Activated B cell treated with CpG ODN at 0.5 μM for 24 hours (primary cell): ENCODE measurements at regions not wholly inside any gene's neighbourhood (a gene's known extent, or its start where the extent isn't known, plus 50 kb on each side); places are given as distances from the start of the nearest gene placed in this dataset.

Experiments
- ATAC-seq: fragments of 200-7000 bp; cut with Tn5 transposase; one replicate; pipeline ENCODE4 v1.10.0; 2021; ENCODE audit warnings: low read depth, mild to moderate bottlenecking, moderate library complexity
- CTCF ChIA-PET: fragments of 350-600 bp; sonication (Branson Sonifier 250); formaldehyde crosslinking; loops from one replicate; lab custom pipeline; 2021; ENCODE audit warnings: antibody characterized with exemption; lab: Charles Lee
- POLR2A ChIA-PET: fragments of 350-600 bp; sonication (Branson Sonifier 250); formaldehyde crosslinking; loops from one replicate; lab custom pipeline; 2021; ENCODE audit warnings: antibody characterized with exemption; lab: Charles Lee
- DNase-seq: peaks from one replicate; pipeline ENCODE4 v3.0.0; 2022
- H3K27ac Mint-ChIP-seq: one replicate; pipeline ENCODE4 v1.8.0; 2020; ENCODE audit warnings: mixed read lengths
- H3K27me3 Mint-ChIP-seq: one replicate; pipeline ENCODE4 v1.8.0; 2021; ENCODE audit warnings: mixed read lengths
- H3K36me3 Mint-ChIP-seq: one replicate; pipeline ENCODE4 v1.8.0; 2021; ENCODE audit warnings: low read depth, mixed read lengths
- H3K4me1 Mint-ChIP-seq: one replicate; pipeline ENCODE4 v1.8.0; 2021; ENCODE audit warnings: mixed read lengths
- H3K4me3 Mint-ChIP-seq: one replicate; pipeline ENCODE4 v1.8.0; 2020; ENCODE audit warnings: mild to moderate bottlenecking, mixed read lengths
- H3K9me3 Mint-ChIP-seq: one replicate; pipeline ENCODE4 v1.8.0; 2020; ENCODE audit warnings: mixed read lengths
- CTCF ChIP-seq: fragments of 200-600 bp; IDR thresholded peaks from one replicate; pipeline ENCODE4 v1.8.0; 2022; ENCODE audit warnings: antibody characterized with exemption, mild to moderate bottlenecking
- intact Hi-C: fragments of 100-400 bp; cut with micrococcal nuclease; formaldehyde crosslinking; loops from one replicate; pipeline ENCODE4 v1.15.1; 2024

- no peak for TF ChIP-seq CTCF
- DNase-seq (no peak), ATAC-seq (no peak)
- H3K4me3 Mint-ChIP-seq = no peak overlapping the region
- H3K36me3 Mint-ChIP-seq = no peaks in the 10 kb centered on the region
- no peaks in the 10 kb centered on the region for H3K4me1 Mint-ChIP-seq
- CTCF ChIA-PET = no interaction called here
- no peaks in the 10 kb centered on the region for H3K9me3 Mint-ChIP-seq
- no peaks in the 10 kb centered on the region for H3K27me3 Mint-ChIP-seq
- POLR2A ChIA-PET = no interaction called here
- intact Hi-C loops = no loop called here
- H3K27ac Mint-ChIP-seq = no peak overlapping the region
Measured at GRCh38 chrY:7825874-7826273, 914.3 kb upstream of the AMELY start.

- intact Hi-C loops = no loop called here
- ATAC-seq (no peak), DNase-seq (no peak)
- no peak overlapping the region for H3K4me3 Mint-ChIP-seq
- no peak overlapping the region for H3K27ac Mint-ChIP-seq
- POLR2A ChIA-PET = no interaction called here
- H3K4me1 Mint-ChIP-seq = no peaks in the 10 kb centered on the region
- CTCF ChIA-PET = no interaction called here
- H3K36me3 Mint-ChIP-seq = no peaks in the 10 kb centered on the region
- TF ChIP-seq CTCF = no peak
- H3K27me3 Mint-ChIP-seq = no peaks in the 10 kb centered on the region
- no peaks in the 10 kb centered on the region for H3K9me3 Mint-ChIP-seq
Measured at GRCh38 chrY:7821295-7822035, 909.9 kb upstream of the AMELY start.

GRCh38 chrY:7818924-7819323 is 907.4 kb upstream of the AMELY start:
- Mint-ChIP-seq H3K4me3 (no peak overlapping the region), H3K36me3 (no peaks in the 10 kb centered on the region), H3K9me3 (no peaks in the 10 kb centered on the region), H3K27me3 (no peaks in the 10 kb centered on the region), H3K4me1 (no peaks in the 10 kb centered on the region), H3K27ac (no peak overlapping the region)
- intact Hi-C loops = loop anchor here (1.0 to 5.0 kb wide), 5 partner anchors 56 to 547 kb away; no protein-coding TSS in a partner anchor
- no peak for ATAC-seq
- CTCF ChIA-PET = interaction anchor here (1.0 kb wide), 3 partner anchors 473 to 476 kb away, joined by 3 to 4 read pairs (median 3); no protein-coding TSS in a partner anchor
- DNase-seq = no peak
- TF ChIP-seq CTCF = no peak
- POLR2A ChIA-PET = no interaction called here

GRCh38 chrY:7816567-7816966 is 905.0 kb upstream of the AMELY start:
- DNase-seq (no peak), ATAC-seq (no peak)
- intact Hi-C loops = loop anchor here (5.0 kb wide), 2 partner anchors 94 to 449 kb away; no protein-coding TSS in a partner anchor
- Mint-ChIP-seq H3K27ac (no peak overlapping the region), H3K4me1 (no peaks in the 10 kb centered on the region), H3K4me3 (no peak overlapping the region), H3K36me3 (no peaks in the 10 kb centered on the region), H3K27me3 (no peaks in the 10 kb centered on the region), H3K9me3 (no peaks in the 10 kb centered on the region)
- TF ChIP-seq CTCF = no peak
- POLR2A ChIA-PET = no interaction called here
- CTCF ChIA-PET = no interaction called here

GRCh38 chrY:7815921-7816320 is 904.4 kb upstream of the AMELY start:
- CTCF ChIA-PET = no interaction called here
- Mint-ChIP-seq H3K36me3 (no peaks in the 10 kb centered on the region), H3K9me3 (no peaks in the 10 kb centered on the region), H3K4me3 (no peak overlapping the region), H3K27me3 (no peaks in the 10 kb centered on the region), H3K27ac (no peak overlapping the region), H3K4me1 (no peaks in the 10 kb centered on the region)
- intact Hi-C loops = loop anchor here (5.0 kb wide), 2 partner anchors 94 to 449 kb away; no protein-coding TSS in a partner anchor
- POLR2A ChIA-PET = no interaction called here
- ATAC-seq = no peak
- no peak for DNase-seq
- no peak for TF ChIP-seq CTCF
